Type B pancreatic cell (in vitro differentiated cells): ENCODE measurements at regions not wholly inside any gene's neighbourhood (a gene's known extent, or its start where the extent isn't known, plus 50 kb on each side); places are given as distances from the start of the nearest gene placed in this dataset.
A peak's percentile ranks its signal among the peaks of the same experiment; 100 is the strongest.

Source experiments
- DNase-seq: peaks from one replicate; pipeline ENCODE4 v3.0.0; 2021; ENCODE audit warnings: mixed read lengths; ENCODE audit not compliant: unreplicated experiment; ENCODE audit errors: extremely low spot score
- H3K27ac Mint-ChIP-seq: 2 replicates; pipeline ENCODE4 v1.8.0; 2021; ENCODE audit warnings: mild to moderate bottlenecking, mixed read lengths
- H3K27me3 Mint-ChIP-seq: 2 replicates; pipeline ENCODE4 v1.8.0; 2021; ENCODE audit warnings: mixed read lengths
- H3K36me3 Mint-ChIP-seq: 2 replicates; pipeline ENCODE4 v1.8.0; 2021; ENCODE audit warnings: mixed read lengths
- H3K4me1 Mint-ChIP-seq: one replicate; pipeline ENCODE4 v1.8.0; 2021; ENCODE audit warnings: mixed read lengths; ENCODE audit not compliant: unreplicated experiment
- H3K4me3 Mint-ChIP-seq: 2 replicates; pipeline ENCODE4 v1.8.0; 2021; ENCODE audit warnings: mild to moderate bottlenecking, mixed read lengths
- H3K9me3 Mint-ChIP-seq: 2 replicates; pipeline ENCODE4 v1.8.0; 2021; ENCODE audit warnings: mixed read lengths
- CTCF ChIP-seq: fragments of 200-600 bp; sonication (generic); conservative IDR thresholded peaks from 2 replicates; pipeline ENCODE4 v1.5.0; 2021; ENCODE audit warnings: antibody characterized with exemption, mild to moderate bottlenecking

- Mint-ChIP-seq H3K4me3 (peak overlapping the region; percentile 38), H3K27me3 (no peaks in the 10 kb centered on the region), H3K36me3 (no peaks in the 10 kb centered on the region), H3K9me3 (no peaks in the 10 kb centered on the region), H3K27ac (no peak overlapping the region), H3K4me1 (peaks cover 13% of the 10 kb centered on the region)
- DNase-seq = no peak
- TF ChIP-seq CTCF = no peak
These were observed 127.6 kb downstream of the SOX2 start for GRCh38 chr3:181839039-181839915.

DNA sequence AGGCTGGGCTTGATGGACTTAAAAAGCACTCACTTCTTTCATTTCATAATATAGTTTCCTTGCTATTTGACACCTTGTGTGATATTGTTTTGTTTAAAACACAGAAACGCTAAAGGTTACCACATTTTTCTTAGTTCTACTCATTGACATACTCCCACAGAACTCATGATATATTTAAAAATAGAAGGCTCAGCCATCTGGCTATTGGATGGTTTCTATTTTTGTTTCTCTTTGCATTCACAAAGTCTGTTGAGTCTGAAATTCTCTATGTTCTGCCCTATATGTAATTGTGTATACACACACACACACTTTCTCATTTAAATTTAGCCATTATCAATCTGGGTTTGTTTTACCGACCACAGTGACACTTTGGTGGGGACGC lies 128.2 kb downstream of the SOX2 start:
- H3K27me3 Mint-ChIP-seq = no peaks in the 10 kb centered on the region
- DNase-seq = no peak
- peak overlapping the region; percentile 38 for H3K4me3 Mint-ChIP-seq
- no peaks in the 10 kb centered on the region for H3K36me3 Mint-ChIP-seq
- H3K27ac Mint-ChIP-seq = no peak overlapping the region
- H3K4me1 Mint-ChIP-seq = peaks cover 13% of the 10 kb centered on the region
- TF ChIP-seq CTCF = no peak
- H3K9me3 Mint-ChIP-seq = no peaks in the 10 kb centered on the region

- Mint-ChIP-seq H3K27ac (no peak overlapping the region), H3K4me1 (peaks cover 7% of the 10 kb centered on the region), H3K9me3 (no peaks in the 10 kb centered on the region), H3K4me3 (no peak overlapping the region), H3K36me3 (no peaks in the 10 kb centered on the region), H3K27me3 (peaks cover 4% of the 10 kb centered on the region)
- DNase-seq = no peak
- no peak for TF ChIP-seq CTCF
These were observed 132.5 kb downstream of the SOX2 start for GRCh38 chr3:181844211-181844610.

DNA sequence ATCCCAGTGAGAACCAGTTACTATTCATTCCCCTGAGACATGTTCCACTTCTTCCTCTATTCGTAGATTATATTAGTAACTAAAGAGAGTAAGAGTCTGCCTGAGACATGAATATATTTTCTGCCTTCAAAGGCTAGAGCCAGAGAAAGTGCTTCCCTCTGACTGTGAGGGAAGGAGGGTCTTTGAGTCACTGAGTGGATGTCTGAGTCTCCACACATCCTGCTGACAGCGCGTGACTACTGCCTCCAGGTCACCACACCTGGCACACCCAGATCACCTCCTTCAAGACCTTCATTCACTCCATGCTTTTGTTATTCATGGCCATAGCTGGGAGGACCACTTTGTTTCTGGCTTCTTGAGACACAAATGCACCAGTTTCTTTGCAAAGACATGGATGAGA lies 135.6 kb downstream of the SOX2 start:
- Mint-ChIP-seq H3K9me3 (no peaks in the 10 kb centered on the region), H3K27me3 (peaks cover 4% of the 10 kb centered on the region), H3K4me1 (no peaks in the 10 kb centered on the region), H3K27ac (no peak overlapping the region), H3K36me3 (no peaks in the 10 kb centered on the region), H3K4me3 (no peak overlapping the region)
- no peak for TF ChIP-seq CTCF
- no peak for DNase-seq

GRCh38 chr3:181851063-181851462 lies 139.3 kb downstream of the SOX2 start:
- no peak for DNase-seq
- Mint-ChIP-seq H3K36me3 (no peaks in the 10 kb centered on the region), H3K4me1 (peaks cover 7% of the 10 kb centered on the region), H3K27me3 (peaks cover 4% of the 10 kb centered on the region), H3K4me3 (peak overlapping the region; percentile 37), H3K9me3 (no peaks in the 10 kb centered on the region), H3K27ac (peak overlapping the region; percentile 77)
- TF ChIP-seq CTCF = no peak
